ENCODE measurements at regions not wholly inside any gene's neighbourhood (a gene's known extent, or its start where the extent isn't known, plus 50 kb on each side); places are given as distances from the start of the nearest gene placed in this dataset.

DNA sequence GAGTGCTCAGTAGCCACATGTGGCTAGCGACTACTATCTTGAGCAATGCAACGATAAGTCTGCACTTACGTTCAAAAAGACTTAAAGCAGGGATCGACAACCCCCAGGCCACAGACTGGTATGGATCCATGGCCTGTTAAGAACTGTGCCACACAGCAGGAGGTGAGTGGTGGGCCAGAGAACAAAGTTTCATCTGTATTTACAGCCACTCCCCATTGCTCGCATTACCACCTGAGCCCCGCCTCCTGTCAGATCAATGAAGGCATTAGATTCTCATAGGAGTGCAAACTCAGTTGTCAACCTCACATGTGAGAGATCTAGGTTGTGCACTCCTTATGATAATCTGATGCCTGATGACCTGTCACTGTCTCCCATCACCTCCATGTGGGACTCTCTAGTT lies 103.6 kb upstream of the ZRANB2 start:
- no peak for DNase-seq
- Mint-ChIP-seq H3K4me3 (ENCODE audit: unreplicated experiment) (no peak overlapping the region), H3K4me1 (ENCODE audit: low read depth, unreplicated experiment) (peaks cover 8% of the 10 kb centered on the region), H3K9me3 (ENCODE audit: unreplicated experiment) (no peaks in the 10 kb centered on the region), H3K27ac (ENCODE audit: unreplicated experiment) (no peak overlapping the region), H3K36me3 (ENCODE audit: unreplicated experiment) (no peaks in the 10 kb centered on the region), H3K27me3 (ENCODE audit: unreplicated experiment) (no peaks in the 10 kb centered on the region)
- TF ChIP-seq, protein P1, sequence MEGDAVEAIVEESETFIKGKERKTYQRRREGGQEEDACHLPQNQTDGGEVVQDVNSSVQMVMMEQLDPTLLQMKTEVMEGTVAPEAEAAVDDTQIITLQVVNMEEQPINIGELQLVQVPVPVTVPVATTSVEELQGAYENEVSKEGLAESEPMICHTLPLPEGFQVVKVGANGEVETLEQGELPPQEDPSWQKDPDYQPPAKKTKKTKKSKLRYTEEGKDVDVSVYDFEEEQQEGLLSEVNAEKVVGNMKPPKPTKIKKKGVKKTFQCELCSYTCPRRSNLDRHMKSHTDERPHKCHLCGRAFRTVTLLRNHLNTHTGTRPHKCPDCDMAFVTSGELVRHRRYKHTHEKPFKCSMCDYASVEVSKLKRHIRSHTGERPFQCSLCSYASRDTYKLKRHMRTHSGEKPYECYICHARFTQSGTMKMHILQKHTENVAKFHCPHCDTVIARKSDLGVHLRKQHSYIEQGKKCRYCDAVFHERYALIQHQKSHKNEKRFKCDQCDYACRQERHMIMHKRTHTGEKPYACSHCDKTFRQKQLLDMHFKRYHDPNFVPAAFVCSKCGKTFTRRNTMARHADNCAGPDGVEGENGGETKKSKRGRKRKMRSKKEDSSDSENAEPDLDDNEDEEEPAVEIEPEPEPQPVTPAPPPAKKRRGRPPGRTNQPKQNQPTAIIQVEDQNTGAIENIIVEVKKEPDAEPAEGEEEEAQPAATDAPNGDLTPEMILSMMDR (IDR thresholded peaks at IDR 0.05; ENCODE audit: partially characterized antibody, unreplicated experiment): no peak

DNA sequence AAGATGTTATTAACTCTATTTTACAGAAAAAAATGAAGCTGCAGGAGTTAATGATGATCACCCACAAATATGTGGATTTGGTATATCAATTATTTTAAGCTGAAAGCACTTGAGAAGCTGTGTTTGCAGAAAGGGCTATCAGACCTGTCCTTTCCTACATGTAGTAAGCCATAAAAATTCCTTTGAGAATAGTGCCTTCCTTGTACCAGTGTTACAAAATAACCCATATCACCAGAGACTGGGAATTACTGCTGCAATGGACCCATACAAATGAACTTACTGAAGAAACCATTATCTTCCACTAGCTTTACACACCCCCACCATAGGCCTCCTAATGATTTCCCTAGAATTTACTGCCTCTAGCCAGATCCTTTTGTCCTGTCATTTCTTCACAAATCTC lies 99.2 kb upstream of the ZRANB2 start:
- no peak overlapping the region for H3K27ac Mint-ChIP-seq (ENCODE audit: unreplicated experiment)
- H3K4me1 Mint-ChIP-seq (ENCODE audit: low read depth, unreplicated experiment): peaks cover 8% of the 10 kb centered on the region
- DNase-seq: no peak
- TF ChIP-seq, protein P1 (IDR thresholded peaks at IDR 0.05; ENCODE audit: partially characterized antibody, unreplicated experiment): no peak
- H3K9me3 Mint-ChIP-seq (ENCODE audit: unreplicated experiment): no peaks in the 10 kb centered on the region
- no peaks in the 10 kb centered on the region for H3K36me3 Mint-ChIP-seq (ENCODE audit: unreplicated experiment)
- no peak overlapping the region for H3K4me3 Mint-ChIP-seq (ENCODE audit: unreplicated experiment)
- H3K27me3 Mint-ChIP-seq (ENCODE audit: unreplicated experiment): no peaks in the 10 kb centered on the region

DNA sequence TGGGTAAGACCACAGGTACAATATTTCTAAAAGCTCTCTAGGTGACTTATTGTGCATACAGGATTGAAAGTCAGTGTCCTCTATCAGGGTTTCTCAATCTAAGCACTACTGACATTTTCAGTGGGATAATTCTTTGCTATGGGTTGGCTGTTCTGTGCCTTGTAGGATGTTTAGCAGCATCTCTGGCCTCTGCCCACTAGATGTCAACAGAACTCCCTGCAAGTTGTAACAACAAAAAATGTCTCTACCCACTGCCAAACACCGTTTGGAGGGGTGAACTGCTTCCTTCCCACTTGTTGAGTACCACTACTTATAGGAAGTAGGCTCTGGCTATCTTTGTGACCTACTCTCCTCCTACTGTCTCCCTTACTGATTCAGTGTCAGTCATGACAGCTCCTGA lies 90.1 kb upstream of the ZRANB2 start:
- Mint-ChIP-seq H3K36me3 (ENCODE audit: unreplicated experiment) (no peaks in the 10 kb centered on the region), H3K4me1 (ENCODE audit: low read depth, unreplicated experiment) (no peaks in the 10 kb centered on the region), H3K9me3 (ENCODE audit: unreplicated experiment) (no peaks in the 10 kb centered on the region), H3K27me3 (ENCODE audit: unreplicated experiment) (no peaks in the 10 kb centered on the region), H3K27ac (ENCODE audit: unreplicated experiment) (no peak overlapping the region), H3K4me3 (ENCODE audit: unreplicated experiment) (no peak overlapping the region)
- TF ChIP-seq, protein P1 (IDR thresholded peaks at IDR 0.05; ENCODE audit: partially characterized antibody, unreplicated experiment): no peak
- DNase-seq: no peak

DNA sequence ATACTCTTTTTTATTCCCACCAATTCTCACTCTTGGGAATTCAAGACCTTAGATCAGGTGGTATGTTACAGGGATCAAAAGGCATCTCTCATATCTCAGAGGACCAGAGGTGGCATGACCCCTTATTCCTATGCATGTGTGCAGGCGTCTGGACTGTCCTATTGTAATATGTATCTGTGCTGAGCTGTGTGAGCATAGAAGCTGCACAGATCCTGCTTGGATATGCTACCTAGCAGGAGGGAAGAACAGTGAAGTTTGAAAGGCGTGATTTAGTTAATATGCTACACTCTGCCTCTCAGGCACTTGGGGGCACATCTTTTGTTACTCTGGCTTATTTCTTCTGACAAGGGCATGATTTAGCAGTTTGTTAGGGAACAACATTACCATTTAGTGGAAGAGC lies 86.7 kb upstream of the ZRANB2 start:
- H3K9me3 Mint-ChIP-seq (ENCODE audit: unreplicated experiment): no peaks in the 10 kb centered on the region
- no peak for DNase-seq
- no peaks in the 10 kb centered on the region for H3K27me3 Mint-ChIP-seq (ENCODE audit: unreplicated experiment)
- H3K36me3 Mint-ChIP-seq (ENCODE audit: unreplicated experiment): no peaks in the 10 kb centered on the region
- TF ChIP-seq, protein P1 (IDR thresholded peaks at IDR 0.05; ENCODE audit: partially characterized antibody, unreplicated experiment): no peak
- no peak overlapping the region for H3K27ac Mint-ChIP-seq (ENCODE audit: unreplicated experiment)
- no peak overlapping the region for H3K4me3 Mint-ChIP-seq (ENCODE audit: unreplicated experiment)
- no peaks in the 10 kb centered on the region for H3K4me1 Mint-ChIP-seq (ENCODE audit: low read depth, unreplicated experiment)

DNA sequence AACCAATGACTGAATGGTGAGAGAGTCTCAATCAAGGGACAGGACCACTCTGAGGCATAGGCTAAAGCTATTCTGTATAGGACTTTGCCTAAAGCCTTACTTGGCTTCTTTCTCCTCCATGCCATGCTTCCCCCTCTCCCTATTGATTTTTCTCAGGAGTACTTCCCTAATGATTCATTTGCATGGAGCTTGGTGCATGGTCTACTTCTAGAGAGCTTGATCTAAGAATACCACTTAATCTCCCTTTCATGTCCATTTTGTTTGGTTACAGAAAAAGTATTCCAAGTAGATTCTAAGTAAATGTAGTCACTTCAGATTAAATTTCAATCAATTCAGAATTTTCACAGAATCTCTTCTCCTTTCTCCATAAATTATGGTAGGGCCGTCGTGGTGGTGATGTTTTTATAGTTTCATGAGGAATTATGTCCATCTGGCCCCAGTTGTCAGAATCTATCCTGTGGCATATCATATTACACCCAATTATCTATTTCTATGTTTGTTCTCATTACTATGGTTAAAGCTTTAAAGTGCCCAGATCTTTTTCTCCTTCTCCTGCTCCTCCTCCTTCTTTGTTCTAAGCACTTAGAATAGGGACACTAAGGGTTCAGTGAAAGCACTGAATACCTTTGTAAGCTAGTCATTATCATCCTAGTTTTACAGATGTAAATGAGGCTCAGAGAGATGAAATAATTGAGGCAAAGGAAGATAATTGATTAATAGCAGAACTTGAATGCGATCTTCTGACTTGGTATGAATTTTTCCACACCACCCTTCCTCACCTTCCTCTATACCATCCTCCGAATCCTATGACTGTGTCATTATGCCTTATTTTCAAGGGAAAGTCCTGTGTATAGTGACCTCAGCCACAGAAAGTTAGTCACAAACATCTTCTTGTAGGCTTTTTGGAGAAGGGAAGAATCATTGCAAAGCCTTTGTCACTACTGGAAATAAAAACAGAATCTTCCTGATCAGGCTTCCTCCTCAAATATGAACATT lies 85.6 kb upstream of the ZRANB2 start:
- H3K9me3 Mint-ChIP-seq (ENCODE audit: unreplicated experiment): no peaks in the 10 kb centered on the region
- TF ChIP-seq, protein P1 (IDR thresholded peaks at IDR 0.05; ENCODE audit: partially characterized antibody, unreplicated experiment): no peak
- no peak overlapping the region for H3K27ac Mint-ChIP-seq (ENCODE audit: unreplicated experiment)
- no peaks in the 10 kb centered on the region for H3K36me3 Mint-ChIP-seq (ENCODE audit: unreplicated experiment)
- no peak for DNase-seq
- no peaks in the 10 kb centered on the region for H3K4me1 Mint-ChIP-seq (ENCODE audit: low read depth, unreplicated experiment)
- no peak overlapping the region for H3K4me3 Mint-ChIP-seq (ENCODE audit: unreplicated experiment)
- H3K27me3 Mint-ChIP-seq (ENCODE audit: unreplicated experiment): no peaks in the 10 kb centered on the region

All from glutamatergic neuron (in vitro differentiated cells).